HT1080 (cell line): ENCODE measurements at regions not wholly inside any gene's neighbourhood (a gene's known extent, or its start where the extent isn't known, plus 50 kb on each side); places are given as distances from the start of the nearest gene placed in this dataset.

Source experiments
- DNase-seq: peaks from one replicate; pipeline ENCODE4 v3.0.0-alpha.2; 2015; ENCODE audit warnings: low read depth

GRCh38 chr6:43910638-43911353 is 140.8 kb downstream of the VEGFA start:
- peak; percentile 23 for DNase-seq

DNA sequence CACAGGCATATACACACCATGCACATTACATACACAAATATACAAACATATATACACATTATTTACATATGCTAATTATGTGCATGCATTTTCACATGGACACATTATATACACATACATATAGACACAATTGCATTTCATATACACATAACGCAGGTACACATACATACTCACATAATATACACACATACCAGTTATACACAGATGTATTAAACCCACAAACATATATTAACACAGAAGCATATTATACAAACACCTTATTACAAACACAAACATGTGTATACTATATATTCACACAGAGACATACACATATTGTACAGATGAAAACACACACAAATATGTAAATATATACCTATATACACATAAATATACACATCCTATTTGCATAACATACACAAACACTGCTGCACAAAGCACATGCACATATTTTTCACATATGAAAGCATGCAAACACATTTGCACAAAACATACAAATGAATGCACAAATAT is 140.2 kb downstream of the VEGFA start:
- DNase-seq: no peak

- no peak for DNase-seq
These were observed 139.6 kb downstream of the VEGFA start for GRCh38 chr6:43909474-43910148.

- DNase-seq: no peak
These were observed 137.9 kb downstream of the VEGFA start for GRCh38 chr6:43907789-43908472.

- DNase-seq: no peak
These were observed 137.3 kb downstream of the VEGFA start for GRCh38 chr6:43907312-43907711.

DNA sequence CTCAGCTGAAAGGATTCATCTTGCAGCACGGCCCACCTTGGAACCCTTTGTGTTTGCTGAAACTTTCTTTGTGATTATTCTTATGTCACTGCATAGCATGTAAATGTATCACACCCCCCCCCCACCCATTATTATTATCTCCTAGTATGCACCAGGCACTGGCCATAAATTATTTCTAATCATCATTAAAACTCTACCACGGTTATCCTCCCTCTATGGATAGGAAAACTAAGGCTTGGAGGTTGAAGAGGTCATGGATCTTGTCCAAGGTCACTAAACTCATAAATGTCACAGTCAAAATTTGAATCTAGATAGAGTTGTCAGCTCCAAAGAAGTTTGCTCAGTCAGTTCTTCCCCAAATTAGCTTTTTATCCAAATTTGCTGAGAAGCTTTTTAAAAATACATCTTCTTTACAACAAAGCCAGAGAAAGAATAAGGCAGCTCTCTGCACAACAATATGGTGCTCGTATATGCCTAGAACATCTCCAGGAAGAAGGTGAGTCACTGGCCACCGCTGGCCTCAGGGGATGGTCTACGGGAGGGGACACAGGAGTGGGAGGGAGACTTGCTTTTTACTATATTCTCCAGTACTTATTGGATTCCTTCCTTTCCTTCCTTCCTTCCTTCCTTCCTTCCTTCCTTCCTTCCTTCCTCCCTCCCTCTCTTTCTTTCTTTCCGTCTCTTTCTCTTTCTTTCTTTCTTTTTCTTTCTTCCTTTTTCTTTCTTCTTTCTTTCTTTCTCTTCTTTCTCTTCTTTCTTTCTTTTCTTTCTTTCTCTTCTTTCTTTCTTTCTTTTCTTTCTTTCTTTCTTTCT is 134.5 kb downstream of the VEGFA start:
- DNase-seq: peak; percentile 66

- no peak for DNase-seq
These were observed 133.8 kb downstream of the VEGFA start for GRCh38 chr6:43903739-43904290.

GRCh38 chr6:43901733-43902230 is 131.8 kb downstream of the VEGFA start:
- no peak for DNase-seq

GRCh38 chr6:43900916-43901732 is 131.1 kb downstream of the VEGFA start:
- DNase-seq: no peak

DNA sequence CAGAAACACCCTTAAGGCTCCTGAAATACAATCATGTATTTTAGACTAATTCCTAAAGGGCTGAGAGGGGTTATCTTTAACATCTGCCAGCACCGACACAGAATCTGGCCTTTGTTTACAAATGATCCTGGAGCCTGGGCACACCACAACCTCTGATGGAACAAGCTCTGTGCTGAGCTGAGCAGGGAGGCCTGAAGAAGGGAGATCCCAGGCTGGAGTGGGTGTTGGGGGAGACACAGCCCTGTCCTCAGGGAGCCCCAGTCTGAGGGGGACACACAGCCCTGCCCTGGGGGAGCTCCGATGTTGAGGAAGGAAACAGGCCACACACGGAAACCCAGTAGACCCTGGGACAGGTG is 130.5 kb downstream of the VEGFA start:
- DNase-seq: no peak

GRCh38 chr6:43899830-43900229 is 129.8 kb downstream of the VEGFA start:
- DNase-seq: no peak

- DNase-seq: no peak
These were observed 128.5 kb downstream of the VEGFA start for GRCh38 chr6:43898358-43899131.

DNA sequence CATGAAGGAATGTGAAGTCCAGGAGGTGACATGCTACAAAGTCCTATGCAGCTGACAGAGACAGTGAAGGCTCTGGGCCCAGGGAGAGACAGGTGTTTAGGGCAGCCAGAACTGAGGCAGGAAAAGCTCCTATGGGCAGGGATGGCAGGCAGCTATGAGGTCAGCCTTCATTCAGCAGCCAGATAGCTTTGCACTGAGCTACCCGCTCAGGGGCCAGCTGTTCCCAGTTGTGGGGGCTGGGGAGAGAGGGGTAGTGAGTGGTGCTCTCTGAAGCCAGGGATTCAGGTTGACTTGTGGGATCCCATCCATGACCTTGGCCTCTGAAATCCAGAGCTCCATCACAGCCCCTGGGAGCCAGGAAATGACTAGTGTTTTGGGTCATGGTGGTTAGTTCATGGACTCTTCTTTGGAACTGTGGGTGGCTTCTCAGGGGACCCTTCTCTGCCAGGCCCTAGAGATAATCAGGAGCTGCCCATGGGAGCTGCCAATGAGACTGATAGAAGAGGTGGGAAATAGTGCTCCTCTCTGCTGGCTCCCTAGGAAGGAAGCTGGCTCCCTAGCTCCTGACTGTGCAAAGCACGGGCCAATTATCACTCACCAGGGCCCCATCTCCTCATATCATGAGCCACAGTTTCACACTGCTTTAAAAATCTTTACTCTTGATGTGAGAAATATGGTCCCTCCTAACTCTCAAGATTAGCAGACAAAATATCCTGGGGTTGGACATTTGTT is 127.7 kb downstream of the VEGFA start:
- peak; percentile 20 for DNase-seq

DNA sequence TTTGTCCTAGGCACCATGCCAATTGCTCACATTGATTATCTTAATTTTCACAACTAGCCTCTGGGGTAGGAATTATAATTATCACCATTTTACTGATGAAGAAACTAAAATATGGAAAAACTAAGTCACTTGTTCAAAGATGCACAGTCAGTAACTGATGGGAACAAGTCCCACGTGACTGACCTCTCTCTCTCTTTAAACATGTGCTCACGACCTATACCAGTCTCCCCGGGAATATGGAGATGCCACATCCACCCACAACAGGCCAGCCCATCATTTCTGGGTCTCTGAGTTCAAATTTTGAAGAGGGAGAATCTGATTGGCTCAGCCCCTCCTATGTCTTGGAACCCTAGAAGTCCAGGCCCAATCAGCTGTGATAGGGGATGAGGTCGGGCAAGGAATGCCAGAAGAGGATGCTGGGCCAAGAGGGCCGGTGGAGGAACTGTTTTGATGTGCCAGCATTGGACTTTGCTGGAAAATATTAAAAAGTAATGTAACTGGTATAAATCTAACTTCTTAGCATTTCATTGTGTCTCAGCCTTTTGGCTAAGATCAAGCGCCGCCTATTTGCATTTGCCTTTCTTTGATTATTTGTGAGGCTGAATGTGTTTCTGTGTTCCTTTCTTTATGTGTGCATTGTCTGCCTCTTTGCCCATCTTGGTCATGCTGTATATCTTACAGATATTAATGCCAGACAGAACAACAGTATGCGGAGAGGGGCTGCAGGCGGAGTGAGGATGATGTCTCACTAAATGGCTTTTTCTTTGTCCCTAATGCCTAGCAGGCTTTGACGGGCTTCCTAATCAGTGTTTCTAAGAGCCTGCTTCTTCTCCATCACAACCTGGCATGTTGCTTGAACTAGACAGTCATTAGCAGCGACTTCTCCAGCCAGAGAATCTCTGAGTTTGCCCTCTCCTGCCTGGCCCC is 126.6 kb downstream of the VEGFA start:
- no peak for DNase-seq

DNA sequence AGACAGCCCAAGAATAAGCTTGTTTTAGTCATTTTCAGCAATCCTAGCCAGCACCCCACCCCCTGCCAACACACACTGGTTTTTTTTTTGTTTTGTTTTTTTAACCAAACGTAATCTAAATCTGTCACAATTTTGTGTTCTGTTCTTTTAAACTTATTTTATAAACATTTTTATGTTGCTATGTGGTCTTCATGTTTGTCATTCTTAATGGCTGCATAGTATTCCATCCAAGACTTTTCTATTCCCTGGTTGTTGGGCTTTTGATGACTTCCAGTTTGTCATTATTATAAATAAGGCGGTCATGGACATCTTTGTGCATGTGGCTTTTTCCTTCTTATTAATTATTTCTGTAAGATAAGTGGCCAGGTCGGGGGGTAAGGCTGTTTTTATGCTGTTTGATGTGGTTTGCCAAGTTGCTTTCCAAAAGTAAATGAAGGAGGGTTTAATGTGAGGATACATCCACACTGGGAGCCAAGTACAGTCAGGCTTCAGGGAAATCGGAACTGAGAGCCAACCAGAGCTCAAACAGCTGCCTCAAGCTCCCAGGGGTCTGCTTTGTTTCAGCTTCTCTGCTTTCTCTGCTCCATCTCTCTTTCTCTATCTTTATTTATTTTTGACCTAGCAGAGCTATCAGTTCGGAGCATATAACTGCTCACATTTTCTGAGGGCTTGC is 125.8 kb downstream of the VEGFA start:
- no peak for DNase-seq

- DNase-seq: no peak
These were observed 123.1 kb downstream of the VEGFA start for GRCh38 chr6:43893073-43893472.
